ENCODE measurements at regions not wholly inside any gene's neighbourhood (a gene's known extent, or its start where the extent isn't known, plus 50 kb on each side); places are given as distances from the start of the nearest gene placed in this dataset.

- TF ChIP-seq POLR2A (IDR thresholded peaks at IDR 0.05) (no peak), CTCF (IDR thresholded peaks at IDR 0.05) (no peak)
These were observed 701.2 kb upstream of the FBXO33 start for GRCh38 chr14:40133463-40133862.
